NCI-H187 (cell line): ENCODE measurements at regions not wholly inside any gene's neighbourhood (a gene's known extent, or its start where the extent isn't known, plus 50 kb on each side); places are given as distances from the start of the nearest gene placed in this dataset.
"Not testable (repeated sequence)": the region's sequence is repeated elsewhere in the genome, so short reads cannot be mapped to it uniquely, and the experiment has no call there.

Experiments used
- DNase-seq, 2 experiments: peaks; one replicate each; lab custom pipeline; 2025; lab: John Stamatoyannopoulos, UW

- not testable (repeated sequence) for DNase-seq
Observed at GRCh38 chr1:118453856-118454255, 268.8 kb upstream of the SPAG17 start.

- DNase-seq: no peak
Observed at GRCh38 chr1:118445156-118445555, 260.1 kb upstream of the SPAG17 start.

GRCh38 chr1:118442214-118442613 is 257.2 kb upstream of the SPAG17 start:
- DNase-seq: no peak

GRCh38 chr1:118437664-118438063 is 252.6 kb upstream of the SPAG17 start:
- DNase-seq: no peak

- no peak for DNase-seq
Observed at GRCh38 chr1:118429856-118430255, 244.8 kb upstream of the SPAG17 start.

- no peak for DNase-seq
Observed at GRCh38 chr1:118421868-118422350, 236.9 kb upstream of the SPAG17 start.

- no peak for DNase-seq
Observed at GRCh38 chr1:118404024-118404423, 219.0 kb upstream of the SPAG17 start.

GRCh38 chr1:118397496-118397859 is 212.4 kb upstream of the SPAG17 start:
- no peak for DNase-seq

GRCh38 chr1:118396829-118397495 is 211.9 kb upstream of the SPAG17 start:
- no peak for DNase-seq

GRCh38 chr1:118396279-118396678 is 211.3 kb upstream of the SPAG17 start:
- DNase-seq: no peak

GRCh38 chr1:118395430-118395991 is 210.5 kb upstream of the SPAG17 start:
- DNase-seq: peak in 1 of 2 experiments; percentile 4

GRCh38 chr1:118390955-118391354 is 205.9 kb upstream of the SPAG17 start:
- no peak for DNase-seq

GRCh38 chr1:118388301-118388959 is 203.4 kb upstream of the SPAG17 start:
- DNase-seq: no peak

- no peak for DNase-seq
Observed at GRCh38 chr1:118381197-118381869, 196.3 kb upstream of the SPAG17 start.

- DNase-seq: not testable (repeated sequence)
Observed at GRCh38 chr1:118377183-118377582, 192.2 kb upstream of the SPAG17 start.

GRCh38 chr1:118371612-118372011 is 186.6 kb upstream of the SPAG17 start:
- no peak for DNase-seq

- DNase-seq: no peak
Observed at GRCh38 chr1:118370861-118371260, 185.8 kb upstream of the SPAG17 start.

- DNase-seq: no peak
Observed at GRCh38 chr1:118366286-118366685, 181.3 kb upstream of the SPAG17 start.

- no peak for DNase-seq
Observed at GRCh38 chr1:118364882-118365281, 179.9 kb upstream of the SPAG17 start.

GRCh38 chr1:118363396-118363795 is 178.4 kb upstream of the SPAG17 start:
- DNase-seq: no peak

GRCh38 chr1:118360817-118361216 is 175.8 kb upstream of the SPAG17 start:
- DNase-seq: no peak

GRCh38 chr1:118346936-118347335 is 161.9 kb upstream of the SPAG17 start:
- no peak for DNase-seq
